Skeletal muscle tissue (tissue), 3 donors: ENCODE measurements at regions not wholly inside any gene's neighbourhood (a gene's known extent, or its start where the extent isn't known, plus 50 kb on each side); places are given as distances from the start of the nearest gene placed in this dataset.

Source experiments
- H3K27ac ChIP-seq: one replicate; pipeline ENCODE4 v1.7.0; 2013; ENCODE audit warnings: mild to moderate bottlenecking, low read depth, low read length, inconsistent platforms
- H3K27me3 ChIP-seq, 3 donors: one replicate each; pipeline ENCODE4 v1.7.0; 2013; ENCODE audit warnings: low read length in 3 of 3; ENCODE audit not compliant: control insufficient read depth in 3 of 3, insufficient read depth in 3 of 3
- H3K36me3 ChIP-seq, 3 donors: one replicate each; pipeline ENCODE4 v1.7.0; 2013; ENCODE audit warnings: low read length in 3 of 3; ENCODE audit not compliant: control insufficient read depth in 3 of 3, insufficient read depth in 3 of 3
- H3K4me1 ChIP-seq, 3 donors: one replicate each; pipeline ENCODE4 v1.7.0; 2013; ENCODE audit warnings: low read length in 3 of 3, mild to moderate bottlenecking in 3 of 3; ENCODE audit not compliant: control insufficient read depth in 3 of 3, insufficient read depth in 3 of 3
- H3K4me3 ChIP-seq, 3 donors: one replicate each; pipeline ENCODE4 v1.7.0; 2013; ENCODE audit warnings: low read length in 3 of 3
- H3K9ac ChIP-seq, 3 donors: one replicate each; pipeline ENCODE4 v1.7.0; 2013; ENCODE audit warnings: low read length in 3 of 3, mild to moderate bottlenecking in 3 of 3, moderate library complexity in 2 of 3, low read depth in 1 of 3
- H3K9me3 ChIP-seq, 3 donors: one replicate each; pipeline ENCODE4 v1.7.0; 2013; ENCODE audit warnings: low read length in 3 of 3; ENCODE audit not compliant: control insufficient read depth in 3 of 3
- donor health status: Osteomylitis.

DNA sequence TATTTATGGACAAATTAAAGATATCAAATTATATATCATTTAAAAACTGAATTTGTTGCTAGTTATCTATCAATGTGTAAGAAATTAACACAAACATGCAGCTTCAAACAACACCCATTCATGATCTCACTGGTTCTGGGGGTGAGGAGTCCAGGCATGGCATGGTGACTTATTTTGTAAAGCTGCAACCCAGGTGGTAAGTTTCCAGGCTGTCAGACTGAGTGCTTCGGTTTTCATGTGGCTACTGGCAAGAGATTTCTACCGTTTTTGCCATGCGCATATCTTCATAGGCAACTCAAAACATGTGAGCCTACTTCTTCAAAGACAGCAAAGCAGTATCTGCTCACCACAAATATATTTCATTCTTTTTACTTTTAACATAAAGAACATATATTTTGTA lies 364.3 kb upstream of the BCHE start:
- Histone ChIP-seq H3K4me3 (no peak overlapping the region), H3K27ac (no peak overlapping the region), H3K36me3 (no peaks in the 10 kb centered on the region), H3K9me3 (no peaks in the 10 kb centered on the region), H3K4me1 (no peaks in the 10 kb centered on the region), H3K27me3 (no peaks in the 10 kb centered on the region), H3K9ac (no peak overlapping the region)

DNA sequence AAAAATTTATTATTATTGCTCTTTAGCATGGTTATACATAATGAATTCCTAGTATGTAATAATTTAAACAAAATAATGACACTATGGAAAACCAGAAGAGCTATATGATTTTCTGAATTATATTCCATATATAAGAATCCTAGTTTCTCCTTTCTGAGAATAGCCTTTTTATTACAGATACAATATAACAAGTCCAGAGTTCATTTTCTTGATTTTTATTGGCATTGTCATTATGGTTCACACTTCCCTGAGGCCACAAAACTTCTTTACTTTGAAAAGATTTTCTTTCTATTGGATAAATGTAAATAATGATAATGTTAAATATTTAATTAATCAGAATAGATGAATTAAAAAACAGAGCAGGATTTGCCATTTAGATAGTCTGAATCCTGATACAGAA lies 362.3 kb upstream of the BCHE start:
- Histone ChIP-seq H3K9ac (no peak overlapping the region), H3K4me3 (no peak overlapping the region), H3K27me3 (no peaks in the 10 kb centered on the region), H3K36me3 (no peaks in the 10 kb centered on the region), H3K27ac (no peak overlapping the region), H3K9me3 (no peaks in the 10 kb centered on the region), H3K4me1 (no peaks in the 10 kb centered on the region)

DNA sequence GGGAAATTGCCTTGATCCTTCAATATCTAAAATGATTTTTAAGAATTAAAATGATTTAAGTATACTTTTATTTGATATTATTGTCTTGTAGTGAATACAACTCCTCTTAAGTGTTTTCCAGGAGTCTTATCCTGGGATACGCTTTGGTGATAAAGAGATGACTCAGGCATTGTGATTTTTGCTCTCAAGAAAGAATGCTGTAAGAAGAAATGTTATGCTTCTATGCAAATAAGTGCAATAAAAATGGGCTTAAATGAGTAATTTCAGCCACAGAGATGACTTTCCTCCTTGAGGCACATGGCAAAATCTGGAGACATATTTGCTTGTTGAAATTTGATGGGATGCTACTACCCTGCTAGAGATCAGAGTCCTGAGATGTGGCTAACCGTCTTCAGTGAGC lies 358.6 kb upstream of the BCHE start:
- H3K9ac ChIP-seq = no peak overlapping the region
- no peaks in the 10 kb centered on the region for H3K4me1 ChIP-seq
- no peak overlapping the region for H3K27ac ChIP-seq
- H3K27me3 ChIP-seq = no peaks in the 10 kb centered on the region
- H3K9me3 ChIP-seq = no peaks in the 10 kb centered on the region
- H3K4me3 ChIP-seq = no peak overlapping the region
- no peaks in the 10 kb centered on the region for H3K36me3 ChIP-seq

DNA sequence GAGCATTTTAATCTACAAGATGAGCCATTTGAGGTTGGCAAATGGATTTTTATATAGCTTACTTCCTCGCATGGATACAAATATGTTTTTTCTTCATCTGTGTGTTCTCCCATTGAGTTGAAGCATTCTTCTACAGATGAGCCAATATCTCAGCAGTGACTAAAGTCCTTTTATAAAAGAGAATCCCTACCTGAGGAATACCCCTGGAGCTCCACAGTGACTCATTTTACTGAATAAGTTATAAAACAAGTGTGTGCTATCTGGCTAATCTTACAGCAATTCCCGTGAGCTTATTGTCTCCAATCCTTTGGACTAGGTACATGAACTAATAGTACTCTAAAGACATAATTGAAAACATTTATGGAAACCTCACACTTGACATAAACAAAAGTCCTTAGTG lies 354.2 kb upstream of the BCHE start:
- no peaks in the 10 kb centered on the region for H3K4me1 ChIP-seq
- H3K27me3 ChIP-seq = no peaks in the 10 kb centered on the region

DNA sequence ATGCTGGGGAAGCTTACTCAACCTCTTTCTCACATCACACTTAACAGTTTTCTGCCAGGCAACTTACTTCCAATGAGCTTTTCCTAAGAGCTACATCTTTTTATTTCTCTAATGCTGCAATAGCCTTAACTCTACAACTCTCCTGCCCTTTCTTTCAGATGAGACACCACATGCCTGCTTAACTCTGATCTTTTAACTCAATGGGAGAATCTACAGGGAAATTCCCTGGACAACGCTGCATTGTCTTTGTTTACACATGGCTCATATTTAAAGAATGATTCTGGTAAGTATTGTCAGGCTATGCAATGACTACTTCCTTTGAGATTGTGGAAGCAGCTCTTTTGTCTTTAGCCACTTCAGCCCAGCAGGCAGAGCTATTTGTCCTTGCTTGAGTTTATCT lies 353.1 kb upstream of the BCHE start:
- no peak overlapping the region for H3K9ac ChIP-seq
- H3K27me3 ChIP-seq = no peaks in the 10 kb centered on the region
- no peak overlapping the region for H3K4me3 ChIP-seq
- H3K4me1 ChIP-seq = no peaks in the 10 kb centered on the region
- H3K27ac ChIP-seq = no peak overlapping the region
- H3K9me3 ChIP-seq = no peaks in the 10 kb centered on the region
- no peaks in the 10 kb centered on the region for H3K36me3 ChIP-seq

More for the DNA sequence above, 354.2 kb upstream of the BCHE start:
- H3K9me3 ChIP-seq = no peaks in the 10 kb centered on the region
- no peak overlapping the region for H3K27ac ChIP-seq
- no peaks in the 10 kb centered on the region for H3K36me3 ChIP-seq
- H3K4me3 ChIP-seq = no peak overlapping the region
- H3K9ac ChIP-seq = no peak overlapping the region

DNA sequence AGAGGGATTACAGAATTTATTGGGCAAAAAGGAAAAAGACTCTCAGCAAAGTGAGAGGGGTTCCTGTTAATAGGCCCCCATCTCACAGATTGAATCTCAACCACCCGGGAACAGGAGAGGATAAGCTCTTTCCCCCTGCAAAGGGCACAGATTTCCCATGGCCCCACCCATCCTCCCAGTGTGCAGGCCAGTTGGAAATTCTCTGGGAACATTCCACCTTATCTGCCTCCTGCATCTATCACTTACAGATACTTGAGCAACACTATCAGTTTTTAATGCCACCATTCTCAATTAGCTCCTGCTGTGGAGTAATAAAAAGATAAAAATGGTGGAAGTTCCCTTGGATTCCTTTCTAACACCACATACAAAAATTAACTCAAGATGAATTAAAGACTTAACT lies 350.0 kb upstream of the BCHE start:
- Histone ChIP-seq H3K27ac (no peak overlapping the region), H3K4me1 (no peaks in the 10 kb centered on the region), H3K9ac (no peak overlapping the region), H3K4me3 (no peak overlapping the region), H3K9me3 (no peaks in the 10 kb centered on the region), H3K27me3 (no peaks in the 10 kb centered on the region), H3K36me3 (no peaks in the 10 kb centered on the region)

DNA sequence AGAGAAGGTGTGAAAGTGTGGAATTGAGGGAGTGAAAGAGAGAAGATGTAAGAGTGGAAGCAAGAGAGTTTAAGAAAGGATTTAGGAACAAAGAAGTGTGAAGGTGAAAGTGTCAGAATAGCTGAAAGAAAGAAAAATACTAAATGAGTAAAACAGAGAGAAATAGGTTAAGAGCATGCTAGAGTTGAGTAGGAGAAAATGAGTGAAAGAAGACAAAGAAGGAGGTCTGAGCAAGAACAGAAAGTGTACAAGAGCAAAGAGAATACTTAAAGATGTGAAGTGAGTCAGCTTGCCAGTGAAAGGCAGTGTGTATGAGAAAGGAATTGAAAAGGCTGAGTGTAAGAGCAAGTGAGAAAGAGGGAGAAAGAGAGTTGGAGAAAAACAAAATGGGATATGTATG lies 348.8 kb upstream of the BCHE start:
- H3K9ac ChIP-seq = no peak overlapping the region
- no peak overlapping the region for H3K4me3 ChIP-seq
- H3K36me3 ChIP-seq = no peaks in the 10 kb centered on the region
- no peak overlapping the region for H3K27ac ChIP-seq
- H3K9me3 ChIP-seq = no peaks in the 10 kb centered on the region
- H3K27me3 ChIP-seq = no peaks in the 10 kb centered on the region
- H3K4me1 ChIP-seq = no peaks in the 10 kb centered on the region

DNA sequence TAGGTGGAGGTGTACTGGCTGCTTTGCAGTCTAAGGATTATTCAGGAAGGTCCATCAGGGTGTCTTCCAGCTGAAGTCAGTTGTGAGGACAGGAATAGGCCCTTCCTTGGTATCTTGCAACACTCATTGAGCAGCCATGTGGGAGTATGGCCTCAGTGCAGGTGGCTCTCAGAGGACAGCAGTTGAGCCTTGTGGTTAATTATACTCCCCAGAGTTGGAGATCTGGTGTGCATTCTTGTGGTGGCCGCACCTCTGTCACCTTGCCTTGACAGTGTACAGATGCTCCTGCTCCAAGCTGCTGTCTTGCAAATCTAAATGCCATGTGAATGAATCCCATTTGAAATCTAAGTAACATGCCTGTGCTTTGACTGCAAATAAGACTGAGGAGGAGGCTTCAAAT lies 339.9 kb upstream of the BCHE start:
- H3K4me3 ChIP-seq = no peak overlapping the region
- no peaks in the 10 kb centered on the region for H3K27me3 ChIP-seq
- H3K27ac ChIP-seq = no peak overlapping the region
- peaks cover 0 to 2% (median 0%) of the 10 kb centered on the region in 3 donors for H3K9me3 ChIP-seq
- H3K9ac ChIP-seq = no peak overlapping the region
- H3K36me3 ChIP-seq = no peaks in the 10 kb centered on the region
- H3K4me1 ChIP-seq = no peaks in the 10 kb centered on the region

DNA sequence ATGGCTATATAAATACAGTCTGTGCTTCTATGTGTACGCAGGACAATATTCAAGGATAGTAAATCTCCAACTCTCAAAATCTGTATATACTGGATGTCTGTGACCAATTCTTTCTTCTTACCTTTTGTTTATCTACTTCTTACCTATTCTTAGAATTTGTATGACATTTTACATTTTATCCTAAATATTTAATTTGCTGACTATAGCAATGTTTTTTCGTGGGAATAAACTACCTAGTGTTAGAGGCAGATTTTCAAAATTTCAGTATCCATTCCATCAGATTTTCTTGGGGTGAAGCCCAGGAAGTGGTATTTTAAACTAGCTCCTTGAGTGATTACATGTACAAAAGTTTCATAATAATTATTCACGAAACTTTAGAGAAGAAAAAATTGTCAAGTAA lies 334.5 kb upstream of the BCHE start:
- Histone ChIP-seq H3K27ac (no peak overlapping the region), H3K27me3 (no peaks in the 10 kb centered on the region), H3K9ac (no peak overlapping the region), H3K4me1 (no peaks in the 10 kb centered on the region), H3K4me3 (no peak overlapping the region), H3K9me3 (peaks cover 0 to 2% (median 0%) of the 10 kb centered on the region in 3 donors), H3K36me3 (no peaks in the 10 kb centered on the region)

DNA sequence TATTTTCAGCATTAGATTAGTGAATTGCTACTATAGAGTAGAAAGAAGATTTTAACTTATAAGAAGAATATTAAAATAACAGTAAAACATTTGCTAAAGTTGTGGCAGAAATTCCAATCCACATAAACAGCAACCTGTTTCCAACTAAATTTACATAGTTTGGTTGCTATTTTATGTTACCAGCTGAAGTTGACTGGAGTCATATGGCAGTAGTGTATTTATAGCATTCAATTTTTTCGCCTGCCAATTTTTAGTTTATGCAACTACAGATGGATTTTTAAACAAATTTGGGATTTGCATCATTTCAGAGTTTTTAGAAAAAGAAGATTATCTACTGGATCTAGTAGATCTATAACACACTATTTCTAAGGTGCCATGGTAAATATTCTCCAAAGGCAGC lies 332.5 kb upstream of the BCHE start:
- H3K27ac ChIP-seq = no peak overlapping the region
- H3K4me1 ChIP-seq = no peaks in the 10 kb centered on the region
- H3K36me3 ChIP-seq = no peaks in the 10 kb centered on the region
- no peak overlapping the region for H3K9ac ChIP-seq
- peaks cover 0 to 2% (median 0%) of the 10 kb centered on the region in 3 donors for H3K9me3 ChIP-seq
- no peak overlapping the region for H3K4me3 ChIP-seq
- no peaks in the 10 kb centered on the region for H3K27me3 ChIP-seq

DNA sequence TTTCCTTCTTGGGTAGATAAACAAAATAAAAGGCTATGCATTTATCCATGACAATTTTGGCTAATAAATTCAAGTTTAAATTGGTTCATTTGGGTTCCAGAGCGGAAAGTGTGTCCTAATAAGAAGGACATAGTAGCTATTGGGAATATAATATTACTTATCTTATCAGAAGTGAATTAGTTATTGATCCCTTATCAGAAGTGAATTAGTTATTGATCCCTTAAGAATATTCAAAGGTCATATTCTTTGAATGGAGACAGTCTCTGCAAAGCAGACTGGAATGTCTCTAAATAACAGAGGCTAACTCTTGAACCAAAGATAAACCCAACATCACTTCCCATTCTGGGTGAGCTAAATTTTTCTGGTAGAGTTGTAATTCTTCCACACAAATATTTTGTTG lies 290.7 kb upstream of the BCHE start:
- Histone ChIP-seq H3K9ac (no peak overlapping the region), H3K4me3 (no peak overlapping the region), H3K27me3 (no peaks in the 10 kb centered on the region), H3K9me3 (peaks cover 0 to 3% (median 0%) of the 10 kb centered on the region in 3 donors), H3K36me3 (no peaks in the 10 kb centered on the region), H3K4me1 (no peaks in the 10 kb centered on the region), H3K27ac (no peak overlapping the region)
